GM12878 (cell line): ENCODE measurements at regions not wholly inside any gene's neighbourhood (a gene's known extent, or its start where the extent isn't known, plus 50 kb on each side); places are given as distances from the start of the nearest gene placed in this dataset.

Experiments
- CTCF ChIP-seq, 3 experiments: IDR thresholded peaks in 2 of 3; conservative IDR thresholded peaks in 1 of 3; 2 replicates each; pipeline ENCODE4 v1.5.1; 2011; ENCODE audit warnings: low read depth in 3 of 3, low read length in 3 of 3, mild to moderate bottlenecking in 3 of 3, control low read depth in 2 of 3, moderate library complexity in 2 of 3, inconsistent platforms in 1 of 3, mixed read lengths in 1 of 3; ENCODE audit not compliant: control insufficient read depth in 2 of 3, insufficient read depth in 1 of 3; ENCODE audit errors: extremely low read depth in 1 of 3
- EED ChIP-seq: sonication (generic); IDR thresholded peaks from 2 replicates; pipeline ENCODE4 v1.6.1; 2016; ENCODE audit warnings: antibody characterized with exemption, low read depth
- JUND ChIP-seq: IDR thresholded peaks from 2 replicates; pipeline ENCODE4 v1.6.1; 2012; ENCODE audit warnings: low read depth, mild to moderate bottlenecking, low read length, improper control_type of control experiment, moderate library complexity
- MTA2 ChIP-seq: fragments of 450-650 bp; IDR thresholded peaks from 2 replicates; pipeline ENCODE4 v1.6.1; 2016; ENCODE audit warnings: low read depth, mild to moderate bottlenecking, moderate library complexity
- POLR2A ChIP-seq: IDR thresholded peaks from 2 replicates; pipeline ENCODE4 v1.6.1; 2011; ENCODE audit warnings: low read depth, mild to moderate bottlenecking, low read length
- POLR2AphosphoS5 ChIP-seq: IDR thresholded peaks from 2 replicates; pipeline ENCODE4 v1.6.1; 2011; ENCODE audit warnings: mild to moderate bottlenecking, low read length, inconsistent platforms
- TCF7 ChIP-seq: IDR thresholded peaks from 2 replicates; pipeline ENCODE4 v1.6.1; 2014; ENCODE audit warnings: antibody characterized with exemption, borderline replicate concordance
- USF1 ChIP-seq: IDR thresholded peaks from 2 replicates; pipeline ENCODE4 v1.6.1; 2011; ENCODE audit warnings: borderline replicate concordance, low read depth, mild to moderate bottlenecking, moderate library complexity, mixed read lengths, low read length; ENCODE audit not compliant: insufficient read depth; ENCODE audit errors: extremely low read length
- ZNF24 ChIP-seq: fragments of 450-650 bp; IDR thresholded peaks from 2 replicates; pipeline ENCODE4 v1.6.1; 2017; ENCODE audit warnings: antibody characterized with exemption, mild to moderate bottlenecking

GRCh38 chr3:168476360-168476980 lies 380.7 kb upstream of the GOLIM4 start:
- no peak for TF ChIP-seq CTCF (IDR thresholded peaks at IDR 0.05 in 2 of 3, conservative IDR thresholded peaks at IDR 0.05 in 1 of 3; ENCODE audit: control insufficient read depth in 2 of 3, extremely low read depth in 1 of 3, insufficient read depth in 1 of 3, low read depth in 3 of 3, low read length in 3 of 3)
- TF ChIP-seq USF1: no peak
- no peak for TF ChIP-seq JUND
- no peak for TF ChIP-seq MTA2
- no peak for TF ChIP-seq EED
- TF ChIP-seq TCF7: no peak
- no peak for TF ChIP-seq ZNF24
- no peak for TF ChIP-seq POLR2AphosphoS5
- no peak for TF ChIP-seq POLR2A
